Naive thymus-derived CD8-positive, alpha-beta T cell (primary cell): ENCODE measurements at regions not wholly inside any gene's neighbourhood (a gene's known extent, or its start where the extent isn't known, plus 50 kb on each side); places are given as distances from the start of the nearest gene placed in this dataset.
"Not testable (repeated sequence)": the region's sequence is repeated elsewhere in the genome, so short reads cannot be mapped to it uniquely, and the experiment has no call there.

ENCODE experiments used
- ATAC-seq, 2 donors: fragments of 150-1000 bp; cut with Tn5 transposase in 1 of 2; sonication (Bioruptor Pico), chemical (Tn5 transposase) in 1 of 2; 1 replicate in 1 of 2; 2 replicates in 1 of 2; pipeline ENCODE4 v1.10.0; 2021; ENCODE audit warnings: mild to moderate bottlenecking in 2 of 2, moderate library complexity in 2 of 2
- POLR2A ChIA-PET: fragments of 350-600 bp; sonication (Branson Sonifier 250); formaldehyde crosslinking; loops from one replicate; lab custom pipeline; 2021; ENCODE audit warnings: antibody characterized with exemption; lab: Charles Lee
- DNase-seq, 10 donors: peaks; one replicate each; pipeline versions ENCODE4 v3.0.0 to v3.0.0-alpha.2; 2020 to 2022
- H3K27ac Mint-ChIP-seq, 10 donors: one replicate each; pipeline ENCODE4 v1.8.0; 2020 to 2022; ENCODE audit warnings: mild to moderate bottlenecking in 10 of 10, mixed read lengths in 10 of 10, moderate library complexity in 4 of 10, inconsistent platforms in 1 of 10
- H3K27me3 Mint-ChIP-seq, 5 donors: one replicate each; pipeline ENCODE4 v1.8.0; 2021 to 2022; ENCODE audit warnings: mixed read lengths in 5 of 5
- H3K36me3 Mint-ChIP-seq, 3 donors: one replicate each; pipeline ENCODE4 v1.8.0; 2020 to 2022; ENCODE audit warnings: mixed read lengths in 3 of 3, mild to moderate bottlenecking in 2 of 3, inconsistent platforms in 1 of 3
- H3K4me1 Mint-ChIP-seq, 4 donors: one replicate each; pipeline ENCODE4 v1.8.0; 2021 to 2022; ENCODE audit warnings: mixed read lengths in 4 of 4
- H3K4me3 Mint-ChIP-seq, 10 donors: one replicate each; pipeline ENCODE4 v1.8.0; 2020 to 2022; ENCODE audit warnings: mild to moderate bottlenecking in 10 of 10, mixed read lengths in 10 of 10, moderate library complexity in 6 of 10, inconsistent platforms in 1 of 10
- H3K9me3 Mint-ChIP-seq, 9 donors: one replicate each; pipeline ENCODE4 v1.8.0; 2020 to 2022; ENCODE audit warnings: mixed read lengths in 9 of 9, mild to moderate bottlenecking in 3 of 9, inconsistent platforms in 1 of 9, moderate library complexity in 1 of 9

DNA sequence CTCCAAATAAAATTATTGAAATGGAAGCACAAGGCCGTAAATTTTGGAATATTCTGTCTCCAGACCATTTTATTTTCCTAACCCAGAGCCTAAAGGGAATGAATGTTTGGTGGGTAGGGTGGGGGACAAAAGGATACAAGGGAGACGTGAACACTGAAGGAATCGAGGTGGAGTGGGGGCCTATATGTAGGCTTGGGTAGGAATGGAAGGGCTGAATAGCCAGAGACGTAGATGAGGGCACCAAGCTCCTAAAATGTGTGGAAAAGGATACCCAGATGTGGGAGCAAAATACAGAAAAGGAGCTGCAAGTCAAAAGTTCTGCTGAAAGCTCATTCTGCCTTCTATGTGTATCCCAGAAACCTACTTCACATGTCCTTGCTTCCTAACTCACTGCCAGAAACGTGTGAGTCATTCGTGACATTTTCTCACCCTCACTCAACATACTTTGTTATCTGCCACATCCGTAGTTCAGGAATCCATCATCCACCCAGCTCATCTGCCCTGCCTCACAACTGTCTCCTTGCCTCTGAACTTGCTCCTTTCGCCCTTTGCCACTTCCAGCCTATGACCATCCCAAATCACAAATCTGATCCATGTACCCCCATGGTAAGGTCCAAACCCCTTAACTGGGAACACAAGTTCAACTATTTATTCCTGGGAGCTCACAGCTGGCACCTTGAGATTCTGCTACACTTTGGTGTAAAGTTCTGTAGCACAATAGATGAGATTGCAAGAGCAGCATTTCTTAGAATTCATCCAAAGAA is 84.1 kb upstream of the PRDX6 start:
- ATAC-seq: no peak
- Mint-ChIP-seq H3K27ac (no peak overlapping the region), H3K4me1 (peaks cover 0 to 6% (median 0%) of the 10 kb centered on the region in 4 donors), H3K36me3 (peaks cover 0 to 10% (median 5%) of the 10 kb centered on the region in 3 donors), H3K4me3 (no peak overlapping the region), H3K9me3 (no peaks in the 10 kb centered on the region), H3K27me3 (no peaks in the 10 kb centered on the region)
- no peak for DNase-seq
- POLR2A ChIA-PET: no interaction called here

- POLR2A ChIA-PET: no interaction called here
- H3K27me3 Mint-ChIP-seq: no peaks in the 10 kb centered on the region
- no peaks in the 10 kb centered on the region for H3K9me3 Mint-ChIP-seq
- no peak overlapping the region for H3K27ac Mint-ChIP-seq
- DNase-seq: no peak
- H3K4me1 Mint-ChIP-seq: peaks cover 0 to 6% (median 0%) of the 10 kb centered on the region in 4 donors
- no peak overlapping the region for H3K4me3 Mint-ChIP-seq
- peaks cover 0 to 10% (median 5%) of the 10 kb centered on the region in 3 donors for H3K36me3 Mint-ChIP-seq
- ATAC-seq: no peak
Measured at GRCh38 chr1:173393659-173394000, 83.5 kb upstream of the PRDX6 start.

DNA sequence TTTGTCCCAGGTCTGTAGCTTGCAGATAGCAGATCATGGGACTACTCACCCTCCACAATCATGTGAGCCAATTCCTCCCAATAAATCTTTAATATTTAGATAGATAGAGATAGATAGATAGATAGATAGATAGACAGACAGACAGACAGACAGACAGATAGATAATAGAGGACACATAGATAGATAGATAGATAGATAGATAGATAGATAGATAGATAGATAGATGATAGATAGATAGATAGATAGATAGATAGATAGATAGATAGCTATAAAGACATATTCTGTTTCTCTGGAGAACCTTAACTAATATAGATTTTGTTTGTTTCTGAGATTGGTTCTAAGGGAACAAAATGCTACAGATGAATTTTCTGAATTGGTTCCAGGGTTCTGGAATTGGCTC is 82.3 kb upstream of the PRDX6 start:
- H3K36me3 Mint-ChIP-seq: peaks cover 0 to 16% (median 10%) of the 10 kb centered on the region in 3 donors
- H3K9me3 Mint-ChIP-seq, H3K4me3 Mint-ChIP-seq, DNase-seq, H3K4me1 Mint-ChIP-seq, H3K27ac Mint-ChIP-seq, ATAC-seq, H3K27me3 Mint-ChIP-seq: not testable (repeated sequence)
- POLR2A ChIA-PET: interaction anchor here (0.6 kb wide), 1 partner anchor 423 kb away, joined by 3 read pairs; no protein-coding TSS in a partner anchor

GRCh38 chr1:173395762-173396161 is 81.4 kb upstream of the PRDX6 start:
- Mint-ChIP-seq H3K9me3 (no peaks in the 10 kb centered on the region), H3K4me3 (no peak overlapping the region), H3K36me3 (peaks cover 0 to 20% (median 14%) of the 10 kb centered on the region in 3 donors), H3K4me1 (peaks cover 0 to 6% (median 0%) of the 10 kb centered on the region in 4 donors), H3K27me3 (no peaks in the 10 kb centered on the region), H3K27ac (no peak overlapping the region)
- DNase-seq (no peak), ATAC-seq (no peak)
- POLR2A ChIA-PET: no interaction called here

DNA sequence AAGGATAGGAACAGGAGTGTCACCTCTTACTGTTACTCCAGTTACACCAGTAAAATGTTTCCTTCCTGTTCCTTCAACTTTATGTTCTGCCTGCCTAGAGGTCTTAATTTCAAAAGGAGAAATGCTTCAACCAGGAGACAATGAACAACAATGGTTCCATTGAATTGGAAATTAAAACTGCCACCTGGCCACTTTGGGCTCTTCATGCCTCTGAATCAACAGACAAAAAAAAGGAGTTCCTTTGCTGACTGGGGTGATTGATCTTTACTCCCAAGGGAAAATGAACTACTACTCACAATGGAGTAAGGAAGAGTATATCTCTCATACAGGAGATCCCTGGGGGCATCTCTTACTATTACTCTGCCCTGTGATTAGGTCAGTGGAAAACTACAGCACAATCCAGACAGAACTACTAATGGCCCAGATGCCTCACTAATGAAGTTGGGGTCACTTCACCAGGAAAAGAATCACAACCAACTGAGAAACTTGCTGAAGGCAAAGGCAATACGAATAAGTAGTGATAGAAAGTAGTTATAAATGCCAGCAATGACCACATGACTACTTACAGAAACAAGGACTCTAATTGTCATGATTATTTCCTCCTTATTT is 76.6 kb upstream of the PRDX6 start:
- ATAC-seq: no peak
- H3K36me3 Mint-ChIP-seq: peaks cover 0 to 25% (median 23%) of the 10 kb centered on the region in 3 donors

DNA sequence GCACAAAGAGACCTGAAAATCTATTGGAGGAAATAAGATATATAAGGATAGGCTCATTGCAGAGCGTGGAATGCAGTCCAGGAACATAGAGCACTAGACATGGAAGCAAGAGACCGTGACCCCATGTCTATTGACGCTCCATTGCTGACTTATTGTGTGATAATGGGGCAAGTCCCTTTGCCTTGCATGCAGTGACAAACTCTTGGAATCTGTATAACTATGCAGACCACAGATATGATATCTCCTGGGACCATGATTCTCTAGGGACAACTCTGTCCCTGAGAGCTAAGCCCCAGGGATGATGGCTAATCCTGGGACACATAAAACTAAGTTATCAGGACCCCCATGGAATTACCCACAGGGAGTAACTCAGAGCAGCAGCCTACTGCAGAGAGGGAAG is 73.1 kb upstream of the PRDX6 start:
- no peak overlapping the region for H3K4me3 Mint-ChIP-seq
- POLR2A ChIA-PET: no interaction called here

More for the DNA sequence above, 76.6 kb upstream of the PRDX6 start:
- H3K27me3 Mint-ChIP-seq: no peaks in the 10 kb centered on the region
- DNase-seq: no peak
- no peaks in the 10 kb centered on the region for H3K4me1 Mint-ChIP-seq
- H3K9me3 Mint-ChIP-seq: no peaks in the 10 kb centered on the region
- POLR2A ChIA-PET: no interaction called here
- H3K27ac Mint-ChIP-seq: no peak overlapping the region
- H3K4me3 Mint-ChIP-seq: no peak overlapping the region

GRCh38 chr1:173405281-173405680 is 71.9 kb upstream of the PRDX6 start:
- no peak overlapping the region for H3K4me3 Mint-ChIP-seq
- H3K36me3 Mint-ChIP-seq: peaks cover 0 to 16% (median 15%) of the 10 kb centered on the region in 3 donors
- POLR2A ChIA-PET: no interaction called here
- no peak for DNase-seq
- no peaks in the 10 kb centered on the region for H3K27me3 Mint-ChIP-seq
- ATAC-seq: no peak
- H3K9me3 Mint-ChIP-seq: no peaks in the 10 kb centered on the region
- H3K4me1 Mint-ChIP-seq: peaks cover 9 to 32% (median 28%) of the 10 kb centered on the region in 4 donors
- H3K27ac Mint-ChIP-seq: no peak overlapping the region

More for the DNA sequence above, 73.1 kb upstream of the PRDX6 start:
- peaks cover 7 to 19% (median 18%) of the 10 kb centered on the region in 4 donors for H3K4me1 Mint-ChIP-seq
- no peak for DNase-seq
- ATAC-seq: no peak
- peaks cover 0 to 24% (median 19%) of the 10 kb centered on the region in 3 donors for H3K36me3 Mint-ChIP-seq
- H3K9me3 Mint-ChIP-seq: no peaks in the 10 kb centered on the region
- H3K27ac Mint-ChIP-seq: peak overlapping the region in 1 of 10 donors; percentile 59
- H3K27me3 Mint-ChIP-seq: no peaks in the 10 kb centered on the region

DNA sequence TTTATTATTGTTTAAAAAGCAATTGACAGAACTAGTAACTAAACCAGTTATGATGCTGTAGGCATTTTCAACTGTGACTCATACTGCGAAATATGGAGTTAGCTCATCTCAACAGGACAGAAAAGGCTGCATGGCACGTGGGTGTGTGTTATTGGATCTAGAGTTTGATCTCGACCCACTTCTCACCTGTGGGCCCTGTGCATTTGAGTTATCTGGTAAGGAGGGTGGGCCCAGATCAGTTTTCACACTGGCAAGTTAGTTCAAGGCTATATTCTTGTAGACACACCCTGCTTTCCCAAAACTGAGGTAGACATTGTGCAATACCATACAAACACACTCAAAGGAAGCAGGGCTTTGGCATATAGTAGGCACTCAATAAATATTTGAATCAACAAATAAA is 71.3 kb upstream of the PRDX6 start:
- no peak overlapping the region for H3K27ac Mint-ChIP-seq
- H3K4me3 Mint-ChIP-seq: no peak overlapping the region

GRCh38 chr1:173406783-173407230 is 70.3 kb upstream of the PRDX6 start:
- H3K4me3 Mint-ChIP-seq: peak overlapping the region; percentile 68 to 87 (median 84)
- no peaks in the 10 kb centered on the region for H3K27me3 Mint-ChIP-seq
- H3K36me3 Mint-ChIP-seq: peaks cover 0 to 10% (median 4%) of the 10 kb centered on the region in 3 donors
- peak; percentile 53 to 67 for ATAC-seq
- H3K9me3 Mint-ChIP-seq: no peaks in the 10 kb centered on the region
- peak overlapping the region; percentile 45 to 94 (median 72) for H3K27ac Mint-ChIP-seq
- peaks cover 14 to 44% (median 38%) of the 10 kb centered on the region in 4 donors for H3K4me1 Mint-ChIP-seq
- POLR2A ChIA-PET: no interaction called here
- peak in 2 of 10 donors; percentile 27 to 30 for DNase-seq

More for the DNA sequence above, 71.3 kb upstream of the PRDX6 start:
- Mint-ChIP-seq H3K36me3 (peaks cover 0 to 11% (median 10%) of the 10 kb centered on the region in 3 donors), H3K9me3 (no peaks in the 10 kb centered on the region), H3K4me1 (peaks cover 13 to 37% (median 34%) of the 10 kb centered on the region in 4 donors), H3K27me3 (no peaks in the 10 kb centered on the region)
- POLR2A ChIA-PET: no interaction called here
- ATAC-seq: no peak
- DNase-seq: no peak

GRCh38 chr1:173407846-173408245 is 69.3 kb upstream of the PRDX6 start:
- H3K9me3 Mint-ChIP-seq: no peaks in the 10 kb centered on the region
- ATAC-seq (no peak), DNase-seq (no peak)
- peak overlapping the region in 2 of 10 donors; percentile 36 to 48 for H3K27ac Mint-ChIP-seq
- POLR2A ChIA-PET: interaction anchor here (0.6 to 0.7 kb wide), 2 partner anchors 126 to 758 kb away, joined by 3 to 5 read pairs; no protein-coding TSS in a partner anchor
- no peaks in the 10 kb centered on the region for H3K27me3 Mint-ChIP-seq
- H3K36me3 Mint-ChIP-seq: peaks cover 0 to 7% (median 0%) of the 10 kb centered on the region in 3 donors
- peaks cover 14 to 52% (median 38%) of the 10 kb centered on the region in 4 donors for H3K4me1 Mint-ChIP-seq
- H3K4me3 Mint-ChIP-seq: no peak overlapping the region

- ATAC-seq (no peak), DNase-seq (no peak)
- Mint-ChIP-seq H3K27ac (no peak overlapping the region), H3K27me3 (no peaks in the 10 kb centered on the region), H3K9me3 (no peaks in the 10 kb centered on the region), H3K4me3 (peak overlapping the region in 4 of 10 donors; percentile 19 to 36 (median 34)), H3K36me3 (peaks cover 0 to 6% (median 0%) of the 10 kb centered on the region in 3 donors), H3K4me1 (peaks cover 16 to 62% (median 39%) of the 10 kb centered on the region in 4 donors)
- POLR2A ChIA-PET: no interaction called here
Measured at GRCh38 chr1:173408886-173409285, 68.2 kb upstream of the PRDX6 start.

- Mint-ChIP-seq H3K4me1 (peaks cover 16 to 70% (median 41%) of the 10 kb centered on the region in 4 donors), H3K9me3 (no peaks in the 10 kb centered on the region), H3K27me3 (no peaks in the 10 kb centered on the region), H3K4me3 (peak overlapping the region in 7 of 10 donors; percentile 10 to 62 (median 28)), H3K27ac (peak overlapping the region in 5 of 10 donors; percentile 16 to 83 (median 56)), H3K36me3 (peaks cover 0 to 11% (median 0%) of the 10 kb centered on the region in 3 donors)
- ATAC-seq: peak; percentile 60 to 66
- DNase-seq: peak in 4 of 10 donors; percentile 25 to 29 (median 27)
- POLR2A ChIA-PET: no interaction called here
Measured at GRCh38 chr1:173409613-173410012, 67.5 kb upstream of the PRDX6 start.
